Central memory CD8-positive, alpha-beta T cell (primary cell): ENCODE measurements at regions not wholly inside any gene's neighbourhood (a gene's known extent, or its start where the extent isn't known, plus 50 kb on each side); places are given as distances from the start of the nearest gene placed in this dataset.

ENCODE experiments used
- ATAC-seq: fragments of 150-1000 bp; cut with Tn5 transposase; replicated peaks from 2 replicates; pipeline ENCODE4 v1.10.0; 2022; ENCODE audit warnings: mild to moderate bottlenecking, moderate FRiP score, moderate number of reproducible peaks; ENCODE audit not compliant: poor library complexity, severe bottlenecking; ENCODE audit errors: extremely low read depth
- DNase-seq, 2 donors: peaks; one replicate each; pipeline ENCODE4 v3.0.0; 2021; ENCODE audit warnings: low spot score in 2 of 2
- H3K27ac Mint-ChIP-seq: one replicate; pipeline ENCODE4 v1.8.0; 2022; ENCODE audit warnings: low read depth, mild to moderate bottlenecking, moderate library complexity, mixed read lengths
- H3K27me3 Mint-ChIP-seq: one replicate; pipeline ENCODE4 v1.8.0; 2022; ENCODE audit warnings: mixed read lengths
- H3K36me3 Mint-ChIP-seq: one replicate; pipeline ENCODE4 v1.8.0; 2022; ENCODE audit warnings: mild to moderate bottlenecking, moderate library complexity, mixed read lengths; ENCODE audit not compliant: insufficient read depth
- H3K4me1 Mint-ChIP-seq: one replicate; pipeline ENCODE4 v1.8.0; 2022; ENCODE audit warnings: mixed read lengths
- H3K4me3 Mint-ChIP-seq: one replicate; pipeline ENCODE4 v1.8.0; 2022; ENCODE audit warnings: mild to moderate bottlenecking, moderate library complexity, mixed read lengths
- H3K9me3 Mint-ChIP-seq: one replicate; pipeline ENCODE4 v1.8.0; 2022; ENCODE audit warnings: mixed read lengths

DNA sequence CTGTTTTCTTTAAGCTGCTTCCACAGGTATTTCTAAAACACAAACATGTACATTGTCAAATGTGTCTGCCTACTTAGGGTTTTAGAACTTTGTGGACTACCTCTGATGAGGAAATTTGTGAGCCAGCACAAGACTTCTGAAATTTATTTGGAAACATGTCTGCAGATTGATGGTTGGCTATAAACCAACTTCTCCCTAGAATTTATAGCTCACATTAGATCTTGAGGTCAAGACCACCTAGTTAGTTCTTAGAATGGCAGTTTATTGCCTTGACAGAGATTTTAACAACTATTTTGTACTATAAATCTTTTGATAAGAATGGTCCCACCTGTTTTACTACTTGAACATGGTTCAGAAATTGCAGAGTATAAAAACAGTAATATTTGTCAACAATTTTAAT is 72.7 kb upstream of the AADAT start:
- no peaks in the 10 kb centered on the region for H3K36me3 Mint-ChIP-seq
- no peak overlapping the region for H3K4me3 Mint-ChIP-seq
- H3K4me1 Mint-ChIP-seq, result no peaks in the 10 kb centered on the region
- no peak for ATAC-seq
- H3K9me3 Mint-ChIP-seq, result no peaks in the 10 kb centered on the region
- H3K27me3 Mint-ChIP-seq, result no peaks in the 10 kb centered on the region
- H3K27ac Mint-ChIP-seq, result no peak overlapping the region
- no peak for DNase-seq

- H3K27me3 Mint-ChIP-seq, result no peaks in the 10 kb centered on the region
- no peak for DNase-seq
- no peak overlapping the region for H3K27ac Mint-ChIP-seq
- no peak for ATAC-seq
- no peaks in the 10 kb centered on the region for H3K36me3 Mint-ChIP-seq
- H3K9me3 Mint-ChIP-seq, result peaks cover 6% of the 10 kb centered on the region
- no peak overlapping the region for H3K4me3 Mint-ChIP-seq
- no peaks in the 10 kb centered on the region for H3K4me1 Mint-ChIP-seq
These were observed 67.9 kb upstream of the AADAT start for GRCh38 chr4:170157670-170158069.

GRCh38 chr4:170145120-170145519 is 55.4 kb upstream of the AADAT start:
- no peak for ATAC-seq
- Mint-ChIP-seq H3K9me3 (no peaks in the 10 kb centered on the region), H3K36me3 (no peaks in the 10 kb centered on the region), H3K27me3 (no peaks in the 10 kb centered on the region), H3K4me3 (no peak overlapping the region), H3K4me1 (no peaks in the 10 kb centered on the region), H3K27ac (no peak overlapping the region)
- DNase-seq, result no peak

DNA sequence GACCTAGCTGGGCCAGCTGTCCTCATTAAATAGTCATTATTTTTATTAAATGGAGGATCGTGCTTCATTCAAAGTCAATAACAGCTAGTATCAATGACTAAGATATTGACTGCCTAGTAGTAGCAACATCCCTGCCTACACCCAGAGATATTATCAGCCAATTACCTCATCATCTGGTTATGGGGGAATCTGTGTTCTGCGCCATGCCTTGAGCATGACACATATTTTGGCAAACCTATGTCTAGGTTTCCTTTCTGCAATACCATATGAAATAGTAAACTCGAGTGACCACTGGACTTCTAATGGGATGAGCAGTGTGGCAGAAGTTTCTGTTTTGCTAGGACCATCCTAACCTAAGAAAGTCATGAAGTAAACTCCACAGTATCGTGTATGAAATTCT is 50.0 kb upstream of the AADAT start:
- no peak overlapping the region for H3K4me3 Mint-ChIP-seq

More for the DNA sequence above, 50.0 kb upstream of the AADAT start:
- Mint-ChIP-seq H3K36me3 (no peaks in the 10 kb centered on the region), H3K4me1 (no peaks in the 10 kb centered on the region), H3K27ac (no peak overlapping the region), H3K27me3 (no peaks in the 10 kb centered on the region), H3K9me3 (no peaks in the 10 kb centered on the region)
- DNase-seq (no peak), ATAC-seq (no peak)
